HG03196 (cell line): ENCODE measurements at regions not wholly inside any gene's neighbourhood (a gene's known extent, or its start where the extent isn't known, plus 50 kb on each side); places are given as distances from the start of the nearest gene placed in this dataset.
"Not testable (repeated sequence)": the region's sequence is repeated elsewhere in the genome, so short reads cannot be mapped to it uniquely, and the experiment has no call there.

Source experiments
- ATAC-seq: cut with Tn5 transposase; IDR thresholded peaks from one replicate; pipeline ENCODE4 v1.9.1; 2021; ENCODE audit not compliant: unreplicated experiment

- ATAC-seq = not testable (repeated sequence)
These were observed 428.5 kb upstream of the SLC39A10 start for GRCh38 chr2:195228547-195228946.

GRCh38 chr2:195214072-195214471, 443.0 kb upstream of the SLC39A10 start:
- ATAC-seq = no peak

GRCh38 chr2:195212586-195212985, 444.4 kb upstream of the SLC39A10 start:
- ATAC-seq = no peak

- ATAC-seq = no peak
These were observed 454.7 kb upstream of the SLC39A10 start for GRCh38 chr2:195202163-195202845.

- no peak for ATAC-seq
These were observed 457.2 kb upstream of the SLC39A10 start for GRCh38 chr2:195199864-195200263.

GRCh38 chr2:195181059-195181705, 475.8 kb upstream of the SLC39A10 start:
- ATAC-seq = no peak

GRCh38 chr2:195168369-195168768, 488.7 kb upstream of the SLC39A10 start:
- ATAC-seq = no peak

GRCh38 chr2:195164930-195165329, 492.1 kb upstream of the SLC39A10 start:
- no peak for ATAC-seq

- ATAC-seq = no peak
These were observed 494.1 kb upstream of the SLC39A10 start for GRCh38 chr2:195162918-195163317.

- ATAC-seq = no peak
These were observed 494.8 kb upstream of the SLC39A10 start for GRCh38 chr2:195162194-195162593.

- ATAC-seq = no peak
These were observed 496.1 kb upstream of the SLC39A10 start for GRCh38 chr2:195160963-195161362.

GRCh38 chr2:195151711-195152110, 505.3 kb upstream of the SLC39A10 start:
- ATAC-seq = no peak

- ATAC-seq = no peak
These were observed 506.2 kb upstream of the SLC39A10 start for GRCh38 chr2:195150819-195151218.

GRCh38 chr2:195148004-195148403, 509.0 kb upstream of the SLC39A10 start:
- ATAC-seq = no peak

- ATAC-seq = no peak
These were observed 510.1 kb upstream of the SLC39A10 start for GRCh38 chr2:195146761-195147541.

- no peak for ATAC-seq
These were observed 518.6 kb upstream of the SLC39A10 start for GRCh38 chr2:195138435-195138834.

GRCh38 chr2:195125889-195126288, 531.1 kb upstream of the SLC39A10 start:
- ATAC-seq = not testable (repeated sequence)

- ATAC-seq = no peak
These were observed 532.5 kb upstream of the SLC39A10 start for GRCh38 chr2:195124391-195125079.

GRCh38 chr2:195122653-195123052, 534.4 kb upstream of the SLC39A10 start:
- ATAC-seq = no peak

GRCh38 chr2:195121341-195121740, 535.7 kb upstream of the SLC39A10 start:
- ATAC-seq = no peak

- ATAC-seq = no peak
These were observed 537.8 kb upstream of the SLC39A10 start for GRCh38 chr2:195119231-195119630.
